GM19455 (cell line): ENCODE measurements at regions not wholly inside any gene's neighbourhood (a gene's known extent, or its start where the extent isn't known, plus 50 kb on each side); places are given as distances from the start of the nearest gene placed in this dataset.
"Not testable (repeated sequence)": the region's sequence is repeated elsewhere in the genome, so short reads cannot be mapped to it uniquely, and the experiment has no call there.

Experiments
- ATAC-seq: cut with Tn5 transposase; IDR thresholded peaks from one replicate; pipeline ENCODE4 v1.9.1; 2021; ENCODE audit not compliant: unreplicated experiment

- no peak for ATAC-seq
Measured at GRCh38 chr3:110957247-110958025, 114.2 kb upstream of the NECTIN3 start.

GRCh38 chr3:110958313-110959147, 113.1 kb upstream of the NECTIN3 start:
- no peak for ATAC-seq

GRCh38 chr3:110965976-110966375, 105.6 kb upstream of the NECTIN3 start:
- ATAC-seq = no peak

DNA sequence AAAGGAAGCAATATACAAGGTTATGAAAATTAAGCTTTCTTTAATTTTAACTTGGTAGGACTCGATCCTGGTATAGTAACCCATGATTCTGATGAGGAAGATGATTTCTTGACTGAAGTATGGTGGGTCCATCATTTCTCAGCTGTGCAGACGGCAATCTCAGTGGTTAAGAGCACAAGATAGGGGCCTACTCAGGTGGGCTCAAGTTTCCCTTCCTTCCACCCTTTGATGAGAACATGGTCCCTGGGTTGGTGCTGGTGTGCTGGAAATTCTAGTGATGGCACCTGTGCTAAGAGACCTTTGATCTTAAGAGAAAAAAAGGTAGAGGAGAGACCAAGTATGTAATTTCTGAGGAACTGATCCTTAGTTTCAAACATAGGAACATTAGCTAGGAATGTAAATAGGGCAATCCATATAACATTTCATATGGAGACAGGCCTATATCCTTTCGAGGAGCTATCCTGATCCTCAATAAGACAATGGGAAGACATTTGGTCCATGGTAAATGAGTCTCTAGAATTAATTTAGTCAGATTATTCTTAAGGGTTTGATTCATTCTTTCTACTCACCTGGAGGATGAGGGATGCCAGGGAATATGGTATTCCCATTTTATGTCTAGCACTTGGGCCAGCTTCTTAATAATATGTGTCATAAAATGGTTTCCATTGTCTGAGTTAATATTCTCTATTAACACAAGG, 104.5 kb upstream of the NECTIN3 start:
- ATAC-seq = no peak

DNA sequence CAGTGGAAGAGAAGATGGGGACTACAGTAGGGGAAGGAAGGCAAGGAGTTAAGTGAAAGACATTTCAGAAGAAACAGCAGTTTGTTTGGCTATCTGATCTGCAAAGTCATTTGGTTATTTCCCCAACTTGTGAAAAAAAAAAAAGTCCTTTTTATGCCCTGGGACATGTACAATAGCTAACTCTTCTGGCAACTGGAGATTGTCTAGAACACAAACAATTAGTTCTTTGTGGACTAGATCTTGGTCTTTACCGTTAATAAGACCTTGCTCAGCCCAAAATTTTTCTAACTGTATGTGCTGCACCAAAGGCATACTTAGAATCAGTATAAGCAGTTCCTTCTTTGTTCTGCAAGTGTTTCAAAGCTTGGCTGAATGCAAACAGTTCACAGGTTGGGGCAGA, 103.5 kb upstream of the NECTIN3 start:
- ATAC-seq = no peak

DNA sequence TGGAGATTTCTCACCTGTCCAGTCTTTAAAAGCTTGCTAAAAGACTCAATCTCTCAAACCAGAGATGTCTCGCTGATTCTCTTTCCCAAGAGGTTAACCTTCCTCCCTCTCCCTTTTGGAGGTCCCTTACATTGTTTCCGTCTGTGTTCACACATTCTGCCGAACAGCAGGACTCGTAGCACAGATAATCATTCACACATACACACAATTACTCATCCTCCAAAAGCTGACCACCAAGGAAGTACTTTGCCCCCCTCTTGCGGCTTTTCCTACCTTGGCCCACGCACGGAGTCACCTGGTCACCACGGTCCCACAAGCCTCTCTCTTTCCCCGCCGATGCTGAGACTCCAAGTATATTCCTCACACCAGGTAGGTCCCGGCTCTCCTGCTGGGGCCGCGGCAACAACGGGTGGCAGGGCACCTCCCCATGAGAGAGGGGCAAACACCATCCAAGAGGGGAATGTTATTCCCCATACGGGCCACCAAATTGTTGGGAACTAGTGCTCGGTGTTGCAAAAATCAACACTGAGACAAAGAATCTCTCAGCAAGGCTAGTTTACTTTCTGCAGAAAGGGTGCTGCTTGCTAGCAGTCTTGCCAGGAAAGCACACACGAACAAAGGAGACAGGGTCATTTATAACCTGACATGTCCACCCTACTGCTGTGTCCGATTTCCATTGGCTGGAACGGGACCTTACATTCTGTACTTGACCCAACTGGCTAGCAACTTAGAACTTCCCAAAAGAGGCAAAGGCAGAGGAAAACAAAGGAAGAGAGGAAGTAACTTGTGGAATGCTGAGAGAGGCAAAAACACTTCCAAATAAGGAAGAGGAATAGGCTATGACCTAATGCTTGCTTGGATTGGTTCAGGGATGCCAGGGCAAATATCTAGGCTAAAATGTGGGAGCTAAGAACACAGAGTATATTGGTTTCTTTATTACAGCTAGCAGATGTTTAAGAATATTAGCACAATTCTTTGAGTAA, 102.1 kb upstream of the NECTIN3 start:
- ATAC-seq = no peak

DNA sequence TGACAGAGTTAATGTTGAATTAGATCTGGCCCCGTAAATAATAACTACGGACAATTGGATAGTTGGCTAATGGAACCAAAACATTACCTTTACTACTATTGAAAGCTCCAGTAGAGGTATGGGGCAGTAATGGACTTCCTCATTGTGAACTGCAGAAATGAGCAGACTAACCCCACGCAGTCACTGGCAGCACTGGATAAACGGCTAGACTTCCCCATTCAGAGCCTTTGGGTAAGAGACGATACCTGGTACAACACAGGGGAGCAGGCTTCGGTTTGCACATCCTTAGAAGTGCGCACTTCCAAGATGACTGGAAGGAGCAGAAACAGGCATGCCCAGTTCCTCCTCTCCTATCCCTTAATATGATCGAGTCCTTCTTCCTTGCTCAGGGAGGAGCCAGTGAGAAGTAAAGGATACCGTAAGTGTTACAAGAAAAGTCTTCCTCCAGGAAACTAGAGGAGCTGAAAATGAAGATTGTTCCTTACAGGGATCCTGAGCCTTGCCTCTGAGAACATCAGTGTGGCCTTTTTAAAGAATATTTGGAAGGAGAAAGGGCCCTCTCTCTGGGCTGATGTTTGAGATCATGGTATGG, 100.5 kb upstream of the NECTIN3 start:
- ATAC-seq = no peak

GRCh38 chr3:110973263-110973895, 98.2 kb upstream of the NECTIN3 start:
- no peak for ATAC-seq

- no peak for ATAC-seq
Measured at GRCh38 chr3:110974902-110975301, 96.7 kb upstream of the NECTIN3 start.

GRCh38 chr3:110984456-110985250, 87.0 kb upstream of the NECTIN3 start:
- no peak for ATAC-seq

DNA sequence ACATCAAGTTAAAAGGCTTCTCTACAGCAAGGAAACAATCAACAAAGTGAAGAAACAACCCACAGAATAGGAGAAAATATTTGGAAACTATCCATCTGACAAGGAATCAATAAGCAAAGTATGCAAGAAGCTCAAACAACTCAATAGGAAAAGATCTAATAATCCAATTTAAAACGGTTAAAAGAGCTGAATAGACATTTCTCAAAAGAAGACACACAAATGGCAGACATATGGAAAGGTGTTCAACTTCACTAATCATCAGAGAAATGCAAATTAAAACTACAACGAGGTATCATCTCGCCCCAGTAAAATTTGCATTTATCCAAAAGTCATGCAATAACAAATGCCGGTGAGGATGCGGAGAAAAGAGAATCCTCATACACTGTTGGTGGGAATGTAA, 82.2 kb upstream of the NECTIN3 start:
- ATAC-seq = no peak

DNA sequence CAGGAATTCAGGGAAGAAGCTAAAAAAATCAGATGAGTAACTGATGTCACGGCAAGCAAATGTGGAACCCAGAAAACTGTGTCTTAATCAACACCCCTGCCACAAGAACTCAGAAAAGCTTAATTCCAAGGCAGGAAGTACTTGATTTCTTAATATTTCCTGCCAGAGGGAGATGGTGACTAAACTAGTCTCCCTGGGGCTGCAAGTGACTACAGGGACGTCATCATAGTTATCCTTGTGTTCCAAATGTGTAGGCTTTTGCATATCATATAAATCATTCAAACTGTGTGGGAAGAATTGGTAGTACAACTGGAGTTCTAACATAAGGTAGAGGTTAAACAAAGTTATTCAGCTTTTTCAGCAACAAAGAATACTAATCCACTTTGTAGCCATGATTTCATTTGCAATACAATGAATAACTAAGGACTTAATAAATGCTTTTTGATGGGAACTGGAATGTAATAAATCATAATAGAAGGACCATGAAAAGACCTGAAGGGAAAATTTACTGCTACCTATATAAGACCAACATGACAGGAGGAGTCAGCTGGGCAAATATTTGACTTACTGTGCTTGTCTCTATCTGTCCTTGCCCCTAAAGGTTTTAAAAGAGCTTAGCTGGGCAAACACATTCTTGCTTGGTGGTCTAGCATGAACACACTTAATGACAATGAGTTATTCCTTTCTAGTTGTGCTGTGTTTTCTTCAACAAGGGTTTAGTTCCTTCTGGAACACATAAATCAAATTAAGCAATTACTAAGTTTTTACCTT, 76.0 kb upstream of the NECTIN3 start:
- no peak for ATAC-seq

- not testable (repeated sequence) for ATAC-seq
Measured at GRCh38 chr3:110998766-110999165, 72.8 kb upstream of the NECTIN3 start.

- not testable (repeated sequence) for ATAC-seq
Measured at GRCh38 chr3:111006485-111006884, 65.1 kb upstream of the NECTIN3 start.

DNA sequence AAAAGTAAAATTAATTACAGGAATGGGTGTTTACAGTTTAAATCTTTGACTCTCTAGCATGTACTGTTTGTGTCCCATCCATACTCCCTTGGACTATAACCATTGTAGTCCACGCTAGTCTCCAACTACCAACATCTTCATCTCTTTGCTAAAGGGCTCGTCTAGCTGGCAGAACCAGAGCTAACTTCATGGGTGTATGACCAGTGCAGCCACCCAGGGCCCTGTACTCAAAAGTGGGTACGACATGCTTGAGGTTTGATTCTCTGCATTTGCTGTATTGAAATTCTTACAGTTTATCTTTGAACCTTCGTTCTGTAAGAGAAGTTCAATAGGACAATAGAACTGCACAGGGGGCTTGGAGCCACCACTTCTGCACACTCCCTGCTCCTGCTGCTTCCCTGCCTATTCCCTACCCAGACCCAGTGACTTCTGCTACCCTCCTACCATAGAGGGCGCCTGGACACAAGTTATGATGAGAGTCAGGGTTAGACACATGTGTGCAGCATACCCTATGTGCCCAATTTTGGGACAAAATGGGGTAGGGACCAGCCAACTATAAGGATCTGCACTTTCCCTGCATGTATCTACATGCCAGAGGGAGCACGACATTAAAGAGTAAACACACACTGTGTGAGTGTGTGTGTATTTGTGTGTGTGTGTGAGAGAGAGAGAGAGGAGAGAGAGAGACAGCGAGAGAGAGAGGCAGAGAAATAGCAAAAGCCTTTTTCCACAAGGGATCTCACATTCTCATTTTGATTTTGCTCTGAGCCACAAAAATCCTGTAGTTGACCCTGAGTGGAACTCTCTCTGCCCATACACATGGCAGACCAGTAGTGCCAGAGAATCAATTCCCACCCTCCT, 59.0 kb upstream of the NECTIN3 start:
- ATAC-seq = no peak
